Effector CD4-positive, alpha-beta T cell (primary cell): ENCODE measurements at regions not wholly inside any gene's neighbourhood (a gene's known extent, or its start where the extent isn't known, plus 50 kb on each side); places are given as distances from the start of the nearest gene placed in this dataset.
"Not testable (repeated sequence)": the region's sequence is repeated elsewhere in the genome, so short reads cannot be mapped to it uniquely, and the experiment has no call there.

Source experiments
- DNase-seq: peaks from one replicate; pipeline ENCODE4 v3.0.0-alpha.2; 2020

- not testable (repeated sequence) for DNase-seq
Observed at GRCh38 chr18:4753151-4753550, 298.0 kb upstream of the DLGAP1 start.

- DNase-seq = no peak
Observed at GRCh38 chr18:4751523-4751922, 296.4 kb upstream of the DLGAP1 start.

GRCh38 chr18:4750393-4751346 lies 295.6 kb upstream of the DLGAP1 start:
- DNase-seq = no peak

- no peak for DNase-seq
Observed at GRCh38 chr18:4748975-4749374, 293.9 kb upstream of the DLGAP1 start.

- DNase-seq = no peak
Observed at GRCh38 chr18:4734903-4735302, 279.8 kb upstream of the DLGAP1 start.

DNA sequence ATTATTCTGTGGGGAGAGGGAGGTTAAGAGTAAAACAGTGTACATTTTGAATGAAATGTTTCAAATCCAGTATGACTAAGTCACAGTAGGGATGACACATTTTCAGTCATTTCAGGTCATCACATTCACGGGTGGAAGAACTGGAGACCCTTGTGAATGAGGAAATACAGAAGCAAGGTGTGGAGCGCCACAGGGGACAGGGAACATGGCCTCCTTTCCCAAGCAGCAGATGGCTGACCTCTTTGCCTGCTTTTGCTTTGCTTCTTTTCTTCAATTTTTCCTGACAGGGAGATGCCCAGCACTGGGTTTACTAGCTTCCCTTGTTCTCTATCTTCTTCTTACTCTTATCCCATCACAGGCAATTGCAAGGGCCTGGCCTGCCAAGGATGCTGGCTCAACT lies 278.9 kb upstream of the DLGAP1 start:
- DNase-seq = no peak

DNA sequence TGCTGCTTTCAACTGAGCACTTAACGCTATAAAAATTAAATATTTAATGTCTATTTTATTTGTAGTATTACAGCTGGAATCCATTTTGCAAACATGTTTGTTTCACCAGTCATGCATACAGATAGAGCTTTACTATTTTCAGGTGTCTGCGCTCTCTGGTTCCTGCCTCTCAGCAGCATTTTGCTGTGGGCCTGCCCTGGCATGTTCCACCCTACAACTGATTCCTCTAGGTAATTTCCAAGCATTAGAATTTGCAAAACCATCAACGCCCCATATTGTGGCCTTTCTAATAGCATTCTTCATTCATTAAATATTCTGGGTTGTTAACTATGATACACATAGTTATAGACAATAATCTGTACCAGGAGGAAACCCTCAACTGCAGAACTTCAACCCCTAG lies 266.4 kb upstream of the DLGAP1 start:
- DNase-seq = no peak

GRCh38 chr18:4720518-4720917 lies 265.4 kb upstream of the DLGAP1 start:
- DNase-seq = no peak

DNA sequence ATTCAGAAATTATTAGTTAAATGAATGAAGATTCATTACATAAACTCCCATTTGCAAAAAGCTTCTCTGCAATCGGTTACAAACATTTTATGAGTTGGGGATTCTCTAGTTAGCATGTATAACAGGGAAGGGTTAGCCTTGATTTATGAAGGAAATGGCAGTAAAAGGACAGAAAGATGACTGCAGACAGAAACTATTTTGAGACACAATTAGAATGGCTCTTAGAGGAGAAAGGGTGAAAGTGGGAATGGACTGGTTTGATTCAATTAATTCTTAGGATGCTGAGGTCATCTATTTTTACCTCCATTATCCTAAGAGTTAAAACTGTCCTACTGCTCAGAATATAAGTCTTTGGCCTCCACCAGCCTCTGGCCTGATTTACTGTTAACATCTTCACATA lies 250.8 kb upstream of the DLGAP1 start:
- no peak for DNase-seq

DNA sequence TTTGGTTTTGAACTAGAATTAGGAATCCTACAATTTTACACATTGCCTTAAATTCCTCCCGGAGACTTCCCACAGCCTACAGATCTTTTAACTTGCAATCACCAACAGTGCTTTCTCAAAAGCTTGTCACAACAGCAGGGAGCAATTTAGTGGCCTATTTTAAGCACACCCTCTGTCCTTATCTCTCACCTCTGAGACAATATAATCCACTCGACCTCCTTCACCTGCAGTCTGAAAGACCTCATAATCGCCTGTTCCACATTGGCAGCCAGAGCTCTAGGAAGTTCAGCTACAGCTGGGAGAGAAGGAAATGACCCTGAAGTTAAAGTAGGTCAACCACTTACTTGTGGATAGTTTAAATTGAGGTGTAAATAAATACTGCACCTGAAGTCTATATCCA lies 249.7 kb upstream of the DLGAP1 start:
- DNase-seq = no peak

DNA sequence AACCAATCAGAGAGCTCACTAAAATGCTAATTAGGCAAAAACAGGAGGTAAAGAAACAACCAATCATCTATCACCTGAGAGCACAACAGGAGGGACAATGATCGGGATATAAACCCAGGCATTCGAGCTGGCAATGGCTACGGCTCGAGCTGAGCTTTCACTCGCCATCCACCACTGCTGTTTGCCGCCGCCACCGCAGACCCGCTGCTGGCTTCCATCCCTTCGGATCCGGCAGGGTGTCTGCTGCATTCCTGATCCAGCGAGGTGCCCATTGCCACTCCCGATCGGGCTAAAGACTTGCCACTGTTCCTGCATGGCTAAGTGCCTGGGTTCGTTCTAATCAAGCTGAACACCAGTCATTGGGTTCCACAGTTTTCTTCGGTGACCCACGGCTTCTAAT lies 236.7 kb upstream of the DLGAP1 start:
- no peak for DNase-seq

DNA sequence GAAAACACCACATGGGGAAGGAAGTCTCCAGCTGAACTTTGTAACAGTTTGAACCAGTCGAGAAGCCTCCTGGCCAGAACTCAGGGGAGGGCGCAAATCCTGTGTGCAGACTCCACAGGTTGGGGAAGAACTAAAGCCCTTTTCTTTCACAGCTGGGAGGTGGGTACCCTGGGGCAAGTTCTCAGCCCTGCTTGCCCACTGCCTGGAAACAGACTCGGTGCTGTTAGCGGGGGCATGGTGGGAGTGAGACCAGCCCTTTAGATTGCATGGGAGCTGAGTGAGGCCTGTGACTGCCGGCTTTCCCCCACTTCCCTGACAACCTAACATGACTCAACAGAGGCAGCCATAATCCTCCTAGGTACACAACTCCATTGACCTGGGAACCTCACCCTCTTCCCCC lies 223.6 kb upstream of the DLGAP1 start:
- DNase-seq = not testable (repeated sequence)

DNA sequence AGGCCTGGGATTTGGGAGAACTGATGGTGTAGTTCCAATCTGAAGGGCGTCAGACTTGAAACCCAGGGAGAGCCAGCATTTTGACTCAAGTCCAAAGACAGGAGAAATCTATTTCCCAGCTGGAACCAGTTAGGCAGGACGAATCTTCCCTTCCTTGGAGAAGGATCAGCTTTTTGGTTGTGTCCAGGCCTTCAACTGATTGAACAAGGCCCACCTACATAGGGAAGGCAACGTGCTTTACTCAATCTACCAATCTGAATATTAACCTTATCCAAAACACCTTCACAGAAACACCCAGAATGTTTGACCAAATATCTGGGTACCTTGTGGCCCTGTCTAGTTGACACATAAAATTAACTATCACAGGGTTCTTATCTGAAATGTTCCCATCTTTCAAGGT lies 221.9 kb upstream of the DLGAP1 start:
- no peak for DNase-seq

DNA sequence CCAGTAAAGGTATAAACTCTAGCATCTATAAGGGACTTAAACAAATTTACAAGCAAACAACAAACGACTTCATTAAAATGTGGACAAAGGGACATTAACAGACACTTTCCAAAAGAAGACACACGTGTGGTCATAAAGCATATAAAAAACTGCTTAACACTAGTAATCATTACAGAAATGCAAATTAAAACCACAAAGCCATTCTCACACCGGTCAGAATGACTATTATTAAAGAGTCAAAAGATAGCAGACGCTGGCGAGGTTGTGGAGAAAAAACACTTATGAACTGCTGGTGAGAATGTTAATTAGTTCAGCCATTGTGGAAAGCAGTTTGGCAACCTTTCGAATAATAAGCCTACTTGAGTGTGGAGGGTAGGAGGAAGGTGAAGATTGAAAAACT lies 217.1 kb upstream of the DLGAP1 start:
- DNase-seq = no peak

GRCh38 chr18:4658804-4659203 lies 203.7 kb upstream of the DLGAP1 start:
- no peak for DNase-seq

DNA sequence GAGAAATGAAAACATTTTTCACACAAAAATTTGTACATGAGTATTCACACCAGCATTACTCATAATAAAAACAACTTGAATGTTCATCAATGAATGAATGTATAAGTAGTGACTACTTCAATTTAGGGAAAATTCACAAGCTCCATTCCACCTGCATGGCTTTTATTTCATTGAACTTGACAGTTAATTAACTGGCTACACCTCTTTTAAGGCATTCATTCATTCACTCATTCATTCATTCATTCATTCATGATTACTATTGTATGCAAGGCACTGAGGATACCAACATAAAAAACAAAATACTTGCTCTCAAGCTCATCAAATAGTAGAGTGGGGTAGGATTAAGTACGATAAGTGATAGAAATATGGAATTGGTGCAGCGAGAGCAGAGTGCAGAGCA lies 198.3 kb upstream of the DLGAP1 start:
- no peak for DNase-seq

DNA sequence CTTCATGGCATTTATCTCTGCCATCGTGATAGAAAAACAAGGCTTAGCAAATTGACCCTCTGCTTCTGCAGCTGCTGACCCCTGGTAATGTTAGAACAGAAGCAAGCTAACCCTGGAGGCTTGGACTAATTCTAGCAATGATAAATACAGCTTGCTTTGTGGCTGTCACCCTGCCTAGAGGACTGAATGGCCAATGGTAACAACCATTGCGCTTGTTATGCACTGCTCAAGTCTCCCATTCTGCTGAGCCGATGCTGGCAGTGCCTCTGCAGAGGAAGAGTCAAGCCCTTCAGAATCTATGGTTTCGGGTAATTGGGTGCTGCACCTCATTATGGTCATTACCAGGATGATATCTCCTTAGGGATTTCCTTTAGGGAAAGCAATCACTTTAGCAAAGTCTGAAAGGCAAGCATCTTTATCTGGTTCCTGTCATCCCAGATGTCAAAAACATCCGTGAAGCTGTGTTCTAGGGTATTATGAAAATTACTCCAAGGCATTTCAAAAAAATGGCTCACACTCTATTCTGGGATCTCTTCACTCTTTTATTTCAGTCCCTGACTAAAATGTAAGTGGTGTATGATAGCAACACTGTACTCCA lies 186.8 kb upstream of the DLGAP1 start:
- DNase-seq = no peak

DNA sequence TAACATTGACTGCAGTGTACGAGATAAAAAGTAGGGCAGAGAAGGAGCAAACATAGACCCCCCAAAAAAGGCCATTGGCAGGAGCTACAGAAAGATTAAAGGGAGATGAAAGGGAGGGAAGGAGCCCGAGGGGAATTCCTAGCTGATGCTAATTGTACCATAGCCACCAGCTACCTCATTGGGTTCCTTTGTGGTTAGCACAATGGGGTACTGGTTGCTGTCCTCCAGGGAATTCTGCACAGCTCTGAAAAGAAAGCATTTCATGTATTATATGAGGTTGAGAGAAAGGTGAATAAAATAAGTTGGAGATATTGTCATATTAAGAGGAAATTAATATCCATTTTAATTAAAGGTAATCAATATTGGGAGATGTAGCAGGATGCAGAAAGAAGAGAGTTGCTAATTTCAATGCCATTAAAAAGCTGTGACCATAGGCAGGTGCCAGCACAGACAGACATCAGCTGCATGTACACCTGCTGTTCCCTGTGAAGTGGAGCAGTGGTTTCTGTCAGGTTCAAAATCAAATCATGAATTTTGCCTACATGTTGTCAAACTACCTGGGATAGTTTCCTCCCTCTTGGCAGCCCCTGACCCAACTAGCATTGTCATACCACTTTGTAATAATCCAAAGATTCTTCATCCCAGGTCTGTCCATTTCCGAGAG lies 185.4 kb upstream of the DLGAP1 start:
- no peak for DNase-seq

GRCh38 chr18:4639628-4640310 lies 184.7 kb upstream of the DLGAP1 start:
- no peak for DNase-seq

GRCh38 chr18:4638680-4639079 lies 183.6 kb upstream of the DLGAP1 start:
- no peak for DNase-seq

DNA sequence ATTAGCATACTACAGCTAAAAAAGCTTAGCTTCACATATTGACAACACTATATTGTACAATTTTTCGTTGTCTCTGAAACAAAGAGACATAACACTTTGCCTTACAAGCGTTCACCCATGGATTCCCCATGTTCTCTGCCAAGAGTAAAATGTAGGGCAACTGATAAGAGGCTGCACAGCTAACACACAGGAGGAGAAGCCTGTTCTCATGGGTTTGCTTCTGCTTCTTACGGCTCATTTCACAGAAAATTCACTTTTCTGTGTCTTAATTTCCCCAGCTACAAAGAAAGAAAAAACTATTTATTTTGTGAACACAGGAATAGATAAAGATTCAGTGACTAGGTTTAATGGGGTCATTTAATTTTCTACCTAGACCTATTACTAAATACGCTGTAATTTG lies 182.8 kb upstream of the DLGAP1 start:
- DNase-seq = no peak

- DNase-seq = no peak
Observed at GRCh38 chr18:4636967-4637366, 181.9 kb upstream of the DLGAP1 start.

DNA sequence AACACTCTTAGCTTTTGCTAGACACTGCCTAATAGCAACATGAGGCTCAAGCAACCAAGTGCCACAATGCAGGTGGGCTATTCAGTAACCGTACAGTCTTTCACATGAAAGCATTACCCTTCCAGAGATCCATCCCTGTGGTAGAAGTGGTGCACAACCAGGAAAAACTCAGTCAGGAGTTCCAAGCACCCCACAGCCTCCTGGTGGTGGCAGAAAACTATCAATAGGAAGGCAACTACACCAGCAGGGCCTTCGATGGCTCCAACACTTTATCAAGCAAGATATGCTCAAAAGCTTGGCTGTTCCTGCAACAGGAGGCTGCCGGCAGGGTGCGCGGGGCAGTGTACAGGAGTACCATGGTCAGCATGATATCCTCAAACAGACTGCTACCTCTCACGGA lies 176.1 kb upstream of the DLGAP1 start:
- DNase-seq = no peak
